AML-193 (cell line): ENCODE measurements at regions not wholly inside any gene's neighbourhood (a gene's known extent, or its start where the extent isn't known, plus 50 kb on each side); places are given as distances from the start of the nearest gene placed in this dataset.
"Not testable (repeated sequence)": the region's sequence is repeated elsewhere in the genome, so short reads cannot be mapped to it uniquely, and the experiment has no call there.

Source experiments
- DNase-seq, 2 experiments: peaks; one replicate each; lab custom pipeline; 2025; lab: John Stamatoyannopoulos, UW

DNA sequence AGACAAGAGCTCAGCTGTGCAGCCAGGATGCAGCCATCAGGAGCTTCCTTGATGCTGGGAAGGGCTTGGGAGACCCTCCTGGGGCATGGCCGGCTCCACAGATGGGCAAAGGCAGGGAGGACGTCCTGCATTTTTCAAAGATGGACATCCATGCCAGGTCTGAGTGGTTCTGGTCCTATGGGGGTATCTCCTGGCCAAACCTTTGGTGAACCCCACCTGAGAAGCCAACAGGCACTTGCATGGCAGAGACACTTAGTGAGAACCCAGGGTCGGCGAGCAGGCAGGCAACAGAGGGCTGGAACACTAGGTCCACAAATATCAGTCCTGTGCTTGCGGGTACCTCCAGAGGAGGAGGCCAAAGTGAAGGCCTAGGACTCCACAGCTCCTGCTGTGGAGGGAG lies 70.0 kb downstream of the KCTD15 start:
- no peak for DNase-seq

DNA sequence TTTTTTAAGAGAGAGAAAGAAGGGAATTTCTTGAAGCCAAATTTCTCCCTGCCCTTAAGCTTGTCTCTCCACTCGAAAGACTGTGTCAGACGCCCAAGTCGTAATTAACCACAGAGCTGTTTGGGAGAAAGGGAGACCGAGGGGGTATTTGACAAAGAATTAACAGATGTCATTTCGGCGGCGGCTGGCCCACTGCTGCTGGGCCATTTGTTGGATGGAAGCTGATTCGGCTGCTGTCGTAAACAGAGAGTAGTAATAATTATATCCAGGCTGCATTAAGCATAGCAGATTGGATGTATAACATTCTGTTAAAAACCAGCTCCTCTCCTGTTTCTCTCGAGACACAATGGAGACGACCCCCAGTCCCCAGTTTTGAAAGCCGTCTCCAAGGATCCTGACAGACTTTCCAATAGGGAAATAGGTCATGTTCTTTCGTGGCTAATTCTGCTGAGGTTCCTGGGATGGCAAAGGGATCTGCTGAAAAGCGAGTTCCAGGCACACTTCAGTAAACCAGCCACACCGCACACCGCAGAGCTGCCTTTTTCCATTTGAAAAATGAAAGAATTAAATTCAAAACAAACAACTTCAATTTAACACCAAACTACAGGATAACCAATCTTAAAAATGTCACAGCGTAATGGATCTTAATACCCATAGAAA lies 71.5 kb downstream of the KCTD15 start:
- DNase-seq, result no peak

DNA sequence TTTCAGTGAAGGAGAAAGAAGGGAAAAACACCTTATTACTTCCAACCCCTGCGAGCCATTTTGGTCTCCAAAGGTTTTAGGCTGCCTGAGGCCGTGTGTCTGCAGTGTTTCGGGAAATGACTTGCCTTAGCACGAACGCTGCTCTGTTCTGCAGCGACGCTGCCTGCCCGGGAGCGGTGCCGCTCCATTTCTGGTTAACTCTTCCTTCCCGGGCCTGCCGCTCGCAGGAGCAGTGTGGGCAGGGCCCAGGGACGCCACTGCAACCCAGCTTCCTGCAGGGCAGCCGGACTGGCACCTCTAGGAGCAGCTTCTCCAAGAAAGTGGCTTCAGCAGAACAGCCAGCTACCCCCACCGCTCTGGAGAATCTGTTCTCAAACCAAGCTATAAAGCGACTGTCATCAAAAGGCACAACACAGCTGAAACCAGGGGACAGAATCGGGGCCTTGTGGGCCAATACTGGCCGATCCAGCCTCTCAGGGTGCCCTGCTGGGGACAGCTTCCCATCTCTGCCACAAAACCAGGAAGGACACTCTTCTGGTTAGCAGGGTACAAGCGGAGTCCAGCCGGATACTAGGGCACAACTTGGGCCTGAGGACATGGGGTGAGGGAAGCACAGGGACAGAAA lies 72.2 kb downstream of the KCTD15 start:
- no peak for DNase-seq

DNA sequence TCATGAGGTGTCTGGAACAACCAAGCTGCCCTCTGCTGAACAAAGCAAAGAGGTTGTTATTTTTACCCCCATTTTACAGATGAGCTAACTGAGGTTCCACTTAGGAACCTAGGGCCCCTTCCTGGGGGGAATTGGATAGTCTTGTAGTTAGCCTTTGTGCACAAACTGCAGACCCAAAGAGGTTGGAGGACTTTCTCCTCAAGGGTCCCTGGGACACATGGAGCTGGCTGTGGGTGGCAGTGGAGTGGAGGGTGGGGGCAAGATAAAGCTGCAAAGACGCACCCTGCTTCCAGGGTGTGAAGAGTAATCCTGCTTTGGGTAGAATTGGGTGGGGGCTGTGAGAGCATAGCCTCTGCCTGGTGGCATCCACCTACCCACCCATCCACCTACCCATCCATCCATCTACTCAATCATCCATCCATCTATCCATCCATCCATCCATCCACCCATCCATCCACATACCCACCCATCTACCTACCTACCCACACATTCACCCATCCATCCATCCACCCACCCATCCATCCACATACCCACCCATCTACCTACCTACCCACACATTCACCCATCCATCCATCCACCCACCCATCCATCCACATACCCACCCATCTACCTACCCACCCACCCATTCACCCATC lies 73.7 kb downstream of the KCTD15 start:
- not testable (repeated sequence) for DNase-seq

DNA sequence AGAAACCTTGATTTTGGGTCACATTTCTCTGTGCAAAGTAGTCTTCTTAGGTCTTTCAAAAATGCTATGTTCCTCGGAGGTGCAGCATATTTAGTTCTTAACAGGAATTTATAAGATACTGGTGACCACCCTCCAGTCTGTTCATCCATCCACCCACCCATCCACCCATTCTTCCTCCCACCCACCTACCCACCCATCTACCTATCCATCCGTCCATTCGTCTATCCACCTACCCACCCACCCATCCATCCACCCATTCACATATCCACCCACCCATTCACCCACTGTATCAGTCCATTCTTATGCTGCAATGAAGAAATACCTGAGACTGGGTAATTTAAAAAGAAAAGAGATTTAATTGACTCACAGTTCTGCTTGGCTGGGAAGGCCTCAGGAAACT lies 74.9 kb downstream of the KCTD15 start:
- no peak for DNase-seq

DNA sequence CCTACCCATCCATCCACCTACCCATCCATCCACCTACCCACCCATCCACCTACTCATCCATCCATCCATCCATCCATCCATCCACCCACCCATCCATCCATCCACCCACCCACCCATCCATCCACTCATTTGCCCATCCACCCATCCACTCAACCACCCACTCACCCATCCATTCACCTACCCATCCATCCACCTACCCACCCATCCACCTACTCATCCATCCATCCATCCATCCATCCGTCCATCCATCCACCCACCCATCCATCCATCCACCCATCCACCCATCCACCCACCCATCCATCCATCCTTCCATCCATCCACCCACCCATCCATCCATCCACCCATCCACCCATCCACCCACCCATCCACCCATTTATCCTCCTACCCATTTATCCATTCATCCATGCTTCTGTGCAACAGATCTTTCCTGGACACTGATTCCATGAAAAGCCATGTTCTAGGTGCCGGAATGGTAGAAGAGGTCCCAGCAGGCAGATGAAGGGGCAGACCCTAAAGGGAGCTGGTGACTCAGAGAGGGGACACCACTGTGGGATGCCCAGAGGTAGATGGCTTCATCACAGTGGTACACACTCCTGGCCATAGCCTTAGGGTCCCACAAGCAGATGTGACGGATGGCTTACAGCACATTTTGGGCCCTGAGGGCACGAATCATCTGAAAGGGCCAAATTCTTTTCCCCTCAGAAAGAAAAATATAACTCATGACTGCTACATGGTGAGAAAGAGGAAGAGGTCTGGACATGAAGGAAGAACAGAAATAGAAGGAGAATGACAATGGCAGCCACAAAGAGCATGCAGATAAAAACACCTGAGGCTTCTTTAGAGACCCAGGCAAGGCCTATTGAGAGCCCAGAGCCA lies 76.0 kb downstream of the KCTD15 start:
- no peak for DNase-seq

DNA sequence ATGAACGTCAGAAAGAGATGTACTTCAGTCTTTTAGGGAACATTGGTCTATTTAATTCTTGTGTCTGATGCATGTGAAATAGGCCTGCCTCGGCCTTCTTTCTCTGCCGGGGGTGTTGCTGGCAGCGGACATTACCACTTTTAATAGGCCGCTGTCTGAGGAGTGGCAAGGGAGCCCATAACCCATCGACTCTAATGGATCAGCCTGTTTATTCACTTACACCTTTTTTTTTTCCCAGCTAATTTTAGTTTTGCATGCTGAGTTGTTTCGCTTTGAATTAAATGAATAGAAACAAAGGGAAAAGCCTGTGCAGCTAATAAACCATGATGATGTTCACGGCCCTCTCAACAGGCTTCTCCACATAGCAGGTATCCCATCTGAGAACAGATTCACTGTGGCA lies 78.4 kb downstream of the KCTD15 start:
- DNase-seq, result no peak

DNA sequence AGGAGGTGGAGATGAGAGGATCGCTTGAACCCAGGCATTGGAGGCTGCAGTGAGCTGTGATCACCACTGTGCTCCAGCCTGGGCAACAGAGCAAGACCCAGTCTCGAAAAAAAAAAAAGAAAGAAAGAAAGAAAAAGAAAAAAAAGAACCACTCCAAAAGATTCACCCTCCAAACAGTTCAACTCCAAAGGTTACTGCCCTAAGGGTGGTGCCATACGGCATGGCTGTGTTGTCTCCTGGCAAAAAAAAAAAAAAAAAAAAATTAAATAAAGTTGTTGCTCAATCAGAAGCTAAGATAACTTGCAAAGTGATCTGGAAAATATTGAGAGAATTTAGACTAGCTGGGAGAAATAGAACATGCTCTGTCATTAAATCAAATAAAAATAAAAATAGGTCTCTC lies 79.5 kb downstream of the KCTD15 start:
- DNase-seq, result no peak

DNA sequence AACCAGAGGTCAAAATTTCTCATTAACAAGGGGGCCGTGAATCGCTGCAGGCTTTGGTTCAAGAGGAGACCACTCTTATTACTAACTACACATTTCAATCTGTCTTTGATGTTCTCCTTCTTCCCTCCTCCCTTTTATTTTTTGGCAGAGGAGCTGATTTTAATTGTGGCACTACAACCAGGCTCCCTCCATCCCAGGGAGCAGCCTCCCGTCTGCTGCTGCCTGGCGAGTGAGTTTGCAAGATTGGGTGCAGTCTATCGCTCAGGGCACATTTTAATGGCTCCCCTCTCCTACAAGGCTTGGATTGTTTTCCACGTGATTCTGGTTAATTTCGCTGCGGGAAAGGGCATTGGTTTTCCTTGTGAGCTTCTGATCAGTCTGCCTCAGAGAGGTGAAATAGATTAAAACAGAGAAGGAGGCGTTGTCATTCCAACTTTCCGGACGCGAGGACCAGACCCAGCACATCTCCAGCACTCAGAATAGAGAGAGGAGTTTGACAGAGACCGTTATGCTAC lies 81.4 kb downstream of the KCTD15 start:
- no peak for DNase-seq

DNA sequence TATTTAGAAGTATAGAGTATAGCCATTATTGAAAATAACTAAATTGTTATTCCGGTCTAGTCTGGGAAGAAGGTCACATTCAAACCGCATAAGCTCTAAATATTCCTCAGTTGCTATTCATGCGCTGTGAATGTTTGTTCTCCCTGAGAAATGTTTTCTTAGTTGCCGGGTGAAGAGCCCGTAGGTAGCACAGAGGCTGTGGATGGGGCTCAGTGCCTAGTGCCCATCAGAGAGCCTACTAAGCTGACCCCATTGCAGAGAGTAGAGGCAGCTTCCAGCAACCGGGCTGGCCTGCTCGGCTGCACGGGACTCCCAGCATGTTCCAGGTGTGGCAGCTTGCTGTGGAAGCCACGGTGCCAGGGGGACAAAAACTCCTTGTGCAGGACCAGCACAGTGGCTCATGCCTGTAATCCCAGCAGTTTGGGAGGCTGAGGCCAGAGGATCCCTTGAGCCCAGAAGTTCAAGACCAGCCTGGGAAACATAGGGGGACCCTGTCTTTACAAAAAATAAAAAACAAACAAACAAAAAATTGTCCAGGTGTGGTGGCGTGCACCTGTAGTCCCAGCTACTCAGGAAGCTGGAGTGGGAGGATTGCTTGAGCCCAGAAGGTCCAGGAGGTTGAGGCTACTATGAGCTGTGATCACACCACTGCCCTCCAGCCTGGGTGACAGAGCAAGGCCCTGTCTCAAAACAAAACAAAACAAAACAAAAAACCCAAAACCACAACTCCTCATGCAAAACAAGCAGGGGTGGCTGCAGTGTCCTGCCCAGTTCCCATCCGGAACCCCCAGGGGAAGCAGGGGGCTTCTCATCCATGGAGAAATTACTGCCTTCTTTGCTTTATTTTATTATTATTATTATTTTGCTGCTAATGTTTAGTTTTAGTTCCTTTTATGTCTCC lies 82.5 kb downstream of the KCTD15 start:
- DNase-seq, result no peak

DNA sequence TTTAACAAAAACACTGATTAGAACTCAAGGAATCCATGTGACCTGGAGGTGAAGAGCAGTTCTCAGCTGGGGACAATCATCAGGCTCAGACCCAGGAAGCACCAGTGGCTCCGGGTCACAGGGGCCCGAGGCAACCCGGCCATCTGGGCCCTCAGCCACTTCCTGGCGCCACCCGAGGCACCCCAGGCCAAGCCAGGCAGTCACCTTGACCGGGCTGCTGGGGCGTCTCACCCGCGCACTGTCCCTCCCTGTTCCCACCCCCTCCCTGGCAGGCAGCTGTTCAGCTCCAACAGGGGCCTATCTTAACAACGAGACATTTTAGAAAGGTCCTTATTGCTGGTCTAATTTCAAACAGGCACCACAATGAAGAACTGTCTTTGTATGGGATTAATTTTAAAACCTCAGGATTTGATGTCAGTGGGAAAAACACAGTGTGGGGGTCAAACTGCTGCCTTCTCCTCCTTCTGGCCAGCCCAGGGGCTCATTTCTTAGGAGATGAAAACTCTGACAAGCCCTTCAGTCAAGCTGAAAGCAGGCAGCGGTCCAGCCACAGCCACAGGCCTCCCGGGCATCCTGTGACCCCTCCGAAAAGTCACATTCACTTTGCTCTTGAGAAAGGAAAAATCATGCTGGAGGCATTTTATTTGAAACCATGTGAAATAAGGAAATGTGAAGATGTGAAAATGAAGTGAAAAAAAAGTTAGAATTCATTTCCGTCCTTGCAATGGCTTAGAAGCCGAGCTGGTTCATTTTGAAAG lies 83.3 kb downstream of the KCTD15 start:
- no peak for DNase-seq

DNA sequence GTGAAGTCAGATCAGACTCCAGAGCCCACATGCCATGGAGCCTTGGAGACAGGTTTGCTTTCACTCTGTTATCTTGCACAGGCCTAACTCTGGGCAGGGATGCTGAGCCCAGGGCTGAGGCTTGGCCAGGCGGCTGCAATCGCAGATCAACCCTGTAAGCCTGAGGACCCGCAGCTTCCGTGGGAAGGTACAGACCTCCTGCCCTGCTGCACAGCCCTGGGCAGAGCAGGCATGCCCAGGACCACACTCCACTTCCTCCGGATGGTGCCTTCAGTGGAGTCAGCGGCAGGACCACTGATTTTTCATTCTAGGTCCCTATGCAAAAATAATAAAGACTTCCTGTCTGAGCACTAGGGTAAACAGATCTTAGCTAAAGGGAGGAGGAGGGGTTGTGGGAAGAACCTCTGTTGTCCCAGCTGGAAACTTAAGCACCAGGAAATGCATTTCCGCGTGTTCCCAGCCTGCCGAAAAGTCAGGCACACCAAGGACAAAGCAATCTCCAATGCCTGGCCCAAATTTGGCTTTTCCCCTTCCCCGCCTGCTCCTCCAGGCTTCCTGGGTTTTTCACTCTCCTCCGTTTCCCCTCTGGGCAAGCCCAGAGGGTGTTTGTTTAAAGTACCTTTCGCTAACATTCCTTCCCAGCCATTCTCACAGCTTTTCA lies 87.3 kb downstream of the KCTD15 start:
- no peak for DNase-seq

DNA sequence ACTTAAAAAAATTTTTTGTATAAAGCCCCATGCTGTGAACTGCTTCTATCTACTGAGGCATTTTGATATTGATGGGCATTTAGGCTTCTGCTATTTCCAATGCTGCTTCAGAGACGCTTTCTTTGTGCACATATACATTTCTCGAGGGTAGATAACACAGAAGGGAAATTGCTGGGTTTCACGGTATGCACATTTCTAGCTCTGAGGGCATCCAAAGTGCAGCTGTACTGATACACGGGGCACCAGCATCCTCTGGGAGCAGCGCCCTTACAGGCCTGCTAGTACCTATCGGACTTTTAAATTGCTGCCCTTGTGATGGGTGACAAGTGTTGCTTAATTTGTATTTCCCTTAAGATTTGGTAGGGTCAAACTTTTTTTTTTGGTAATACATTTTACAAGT lies 88.6 kb downstream of the KCTD15 start:
- no peak for DNase-seq

DNA sequence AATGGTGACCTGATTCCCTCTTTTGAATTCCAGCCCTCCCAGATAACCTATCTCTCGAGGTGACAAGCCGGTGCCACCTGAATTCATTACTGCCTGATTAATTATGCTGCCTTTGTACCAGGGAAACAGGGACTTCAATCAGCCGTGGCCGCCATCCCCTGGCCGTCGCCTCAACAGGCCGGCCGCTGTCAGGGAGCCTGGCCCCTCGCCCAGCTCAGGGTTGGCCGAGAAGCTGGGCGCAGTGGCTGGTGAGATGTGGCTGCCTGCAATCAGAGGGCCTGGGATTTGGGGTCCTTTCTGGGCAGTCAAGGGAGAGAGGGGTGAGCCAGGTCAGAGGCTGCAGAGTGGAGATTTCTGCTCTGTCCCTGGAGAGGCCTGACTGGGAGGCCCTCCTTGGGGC lies 91.2 kb downstream of the KCTD15 start:
- no peak for DNase-seq

DNA sequence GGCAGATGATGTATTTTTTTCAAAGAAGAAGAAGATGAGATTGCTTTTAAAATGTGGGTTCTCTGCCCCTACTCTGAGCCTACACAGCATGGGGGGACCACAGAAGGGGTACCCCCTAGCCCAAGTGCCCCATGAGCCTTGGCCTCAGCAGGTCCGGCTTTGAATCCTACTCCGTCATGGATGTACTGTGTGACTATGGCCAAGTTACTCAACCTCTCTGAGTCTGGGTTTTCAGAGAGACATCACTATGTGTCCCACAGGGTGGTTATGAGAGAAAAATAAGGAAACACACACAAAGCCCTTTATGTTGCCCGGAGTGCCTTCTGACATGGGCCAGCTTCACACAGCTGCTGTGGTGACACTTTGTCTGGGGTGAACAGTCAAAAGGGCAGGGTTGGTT lies 92.0 kb downstream of the KCTD15 start:
- DNase-seq, result no peak

DNA sequence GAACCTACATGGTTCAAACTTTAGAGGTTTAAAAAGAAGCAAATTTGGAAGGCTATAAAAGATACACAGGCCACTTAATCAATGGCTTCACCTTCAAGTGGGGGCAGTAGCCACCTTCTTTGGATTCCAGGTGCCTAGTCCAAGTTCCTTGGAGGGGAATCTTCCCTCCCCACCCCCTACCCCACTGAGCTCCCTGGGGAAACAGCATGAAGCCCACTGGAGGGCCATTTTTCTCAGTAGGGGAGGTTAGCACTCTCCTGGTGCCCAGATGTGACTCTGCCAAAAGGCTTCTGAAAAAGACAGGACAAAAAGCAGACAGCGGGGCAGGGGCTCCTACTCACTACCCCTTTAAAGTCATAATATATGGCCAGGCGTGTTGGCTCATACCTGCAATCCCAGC lies 93.9 kb downstream of the KCTD15 start:
- DNase-seq, result no peak

DNA sequence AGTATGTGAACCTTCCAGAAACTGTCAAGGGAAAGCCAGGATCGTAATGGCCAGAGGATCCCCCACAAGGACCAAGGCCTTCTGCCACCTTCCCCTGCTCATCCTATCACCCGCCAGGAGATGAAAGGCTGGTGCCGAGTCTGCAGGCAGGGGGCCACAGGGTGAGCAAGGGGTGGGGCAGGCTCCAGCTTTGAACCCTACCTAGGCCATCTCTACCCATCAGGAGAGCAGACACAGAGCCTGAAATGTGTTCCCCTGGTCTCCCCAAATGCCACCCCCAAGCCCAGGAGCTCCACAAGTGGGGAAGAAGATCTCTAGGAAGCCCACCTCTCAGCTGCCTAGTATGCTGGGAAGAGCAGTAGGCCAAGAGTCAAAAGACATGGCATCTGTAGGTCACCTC lies 95.1 kb downstream of the KCTD15 start:
- DNase-seq, result no peak

DNA sequence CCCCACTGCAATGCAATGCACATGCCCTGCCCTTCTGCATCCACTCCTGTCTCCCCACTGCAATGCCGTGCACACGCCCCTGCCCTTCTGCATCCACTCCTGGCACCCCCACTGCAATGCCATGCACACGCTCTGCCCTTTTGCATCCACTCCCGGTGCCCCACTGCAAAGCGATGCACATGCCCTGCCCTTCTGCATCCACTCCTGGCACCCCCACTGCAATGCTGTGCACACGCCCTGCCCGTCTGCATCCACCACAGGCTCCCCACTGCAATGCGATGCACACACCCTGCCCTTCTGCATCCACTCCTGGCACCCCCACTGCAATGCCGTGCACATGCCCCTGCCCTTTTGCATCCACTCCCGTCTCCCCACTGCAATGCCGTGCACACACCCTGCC lies 98.1 kb downstream of the KCTD15 start:
- DNase-seq, result no peak

DNA sequence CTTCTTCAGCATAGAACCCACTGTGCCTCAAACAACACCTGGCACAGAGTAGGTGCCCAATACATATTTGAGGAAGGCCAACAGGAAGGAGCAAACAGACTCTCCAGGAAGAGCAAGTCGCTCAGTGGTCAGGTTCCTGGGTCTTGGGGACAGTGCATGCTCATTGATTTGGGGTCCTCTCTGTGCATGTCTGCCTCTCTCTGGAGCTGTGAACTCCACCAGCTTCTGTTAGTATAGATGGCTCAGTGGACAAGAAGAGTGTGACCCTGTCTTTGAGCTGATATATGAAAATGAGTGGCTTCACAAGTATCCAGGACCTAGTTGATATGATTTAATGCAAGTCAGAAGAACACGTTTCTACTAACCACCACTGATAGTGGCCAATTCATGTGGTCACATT lies 98.7 kb downstream of the KCTD15 start:
- no peak for DNase-seq

DNA sequence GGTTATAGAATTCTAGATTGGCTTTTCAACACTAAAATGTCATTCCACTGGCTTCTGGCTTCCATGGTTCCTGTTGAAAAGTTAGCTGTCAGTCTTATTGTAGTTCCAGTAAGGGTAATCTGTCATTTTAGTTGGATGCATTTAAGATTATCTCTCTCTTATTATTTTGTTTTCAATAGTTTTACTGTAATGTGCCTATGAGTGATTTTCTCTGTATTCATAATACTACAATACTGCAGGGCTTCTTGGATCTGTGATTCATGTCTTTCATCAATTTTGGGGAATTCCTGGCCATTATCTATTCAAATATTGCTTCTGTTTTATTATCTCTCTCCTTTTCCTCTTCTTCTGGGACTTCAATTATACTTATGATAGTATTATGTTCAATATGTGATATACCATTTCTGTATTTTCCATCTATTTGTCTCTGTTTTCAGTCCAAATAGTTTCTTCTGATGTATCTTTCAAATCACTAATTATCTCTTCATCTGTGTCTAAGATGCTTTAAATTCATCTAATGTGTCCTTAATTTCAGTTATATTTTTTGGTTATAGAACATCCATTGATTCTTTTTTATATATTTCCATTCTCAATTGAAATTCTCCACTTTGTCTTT lies 101.5 kb downstream of the KCTD15 start:
- DNase-seq, result no peak
